Sigmoid colon (tissue), 6 donors: ENCODE measurements at regions not wholly inside any gene's neighbourhood (a gene's known extent, or its start where the extent isn't known, plus 50 kb on each side); places are given as distances from the start of the nearest gene placed in this dataset.

Experiments
- DNase-seq: peaks from one replicate; pipeline ENCODE4 v3.0.0-alpha.2; 2019
- H3K27ac ChIP-seq, 4 donors: fragments of 200-600 bp; sonication (generic); one replicate each; pipeline ENCODE4 v1.5.1; 2016 to 2019; ENCODE audit warnings: mild to moderate bottlenecking in 1 of 4
- H3K27me3 ChIP-seq, 3 donors: fragments of 200-600 bp; sonication (generic); one replicate each; pipeline ENCODE4 v1.5.1; 2019; ENCODE audit warnings: mild to moderate bottlenecking in 1 of 3
- H3K36me3 ChIP-seq, 4 donors: fragments of 200-600 bp; sonication (generic); one replicate each; pipeline ENCODE4 v1.5.1; 2016 to 2019
- H3K4me1 ChIP-seq, 4 donors: fragments of 200-600 bp; sonication (generic); one replicate each; pipeline ENCODE4 v1.5.1; 2017 to 2019
- H3K4me3 ChIP-seq, 4 donors: fragments of 200-600 bp; sonication (generic); one replicate each; pipeline ENCODE4 v1.5.1; 2017 to 2019; ENCODE audit warnings: mild to moderate bottlenecking in 2 of 4, moderate library complexity in 1 of 4
- H3K9me3 ChIP-seq, 4 donors: fragments of 200-600 bp in 3 of 4; sonication (generic) in 3 of 4; one replicate each; pipeline versions ENCODE4 v1.5.1 to v1.6.1; 2013 to 2019
- CTCF ChIP-seq, 4 experiments: fragments of 450-650 bp in 3 of 4; fragments of 200-600 bp in 1 of 4; IDR thresholded peaks; one replicate each; pipeline ENCODE4 v1.5.1; 2016 to 2019; ENCODE audit warnings: antibody characterized with exemption in 4 of 4, mild to moderate bottlenecking in 3 of 4, moderate library complexity in 2 of 4
- EP300 ChIP-seq, 4 donors: sonication (generic); formaldehyde crosslinking; IDR thresholded peaks; one replicate each; pipeline ENCODE4 v1.6.1; 2017; ENCODE audit warnings: antibody characterized with exemption in 4 of 4
- POLR2A ChIP-seq, 2 donors: fragments of 450-650 bp; IDR thresholded peaks; one replicate each; pipeline ENCODE4 v1.6.1; 2016; ENCODE audit warnings: antibody characterized with exemption in 2 of 2, mild to moderate bottlenecking in 2 of 2, moderate library complexity in 2 of 2
- POLR2AphosphoS5 ChIP-seq, 4 donors: sonication (generic); formaldehyde crosslinking; IDR thresholded peaks; one replicate each; pipeline ENCODE4 v1.6.1; 2017; ENCODE audit warnings: antibody characterized with exemption in 4 of 4
- WGBS, 2 donors: extraction: QIAGEN DNeasy Blood & Tissue Kit; methylation state at CpG; one replicate each; pipeline ENCODE4 v1.1.7; 2013; 5-methylcytosine and 5-hydroxymethylcytosine counted together
- intact Hi-C: fragments of 100-400 bp; cut with DNase I; formaldehyde crosslinking; loops from one replicate; pipeline ENCODE4 v1.15.1; 2023
- donor health status: healthy with polysubstance abuse.
- donor health status: healthy.

- no peak for DNase-seq
- Histone ChIP-seq H3K4me1 (no peaks in the 10 kb centered on the region), H3K27ac (no peak overlapping the region), H3K4me3 (no peak overlapping the region), H3K27me3 (peaks cover 0 to 12% (median 0%) of the 10 kb centered on the region in 3 donors), H3K9me3 (no peaks in the 10 kb centered on the region), H3K36me3 (no peaks in the 10 kb centered on the region)
- 70 to 79% methylated on average over 7 of the region's 7 CpGs for WGBS, 2 donors
- intact Hi-C loops: no loop called here
- no peak for TF ChIP-seq POLR2A (IDR thresholded peaks at IDR 0.05)
- TF ChIP-seq POLR2AphosphoS5 (IDR thresholded peaks at IDR 0.05): no peak
- TF ChIP-seq EP300 (IDR thresholded peaks at IDR 0.05): no peak
- no peak for TF ChIP-seq CTCF (IDR thresholded peaks at IDR 0.05)
Observed at GRCh38 chr17:5933430-5933829, 136.7 kb upstream of the WSCD1 start.

- Histone ChIP-seq H3K36me3 (no peaks in the 10 kb centered on the region), H3K9me3 (no peaks in the 10 kb centered on the region), H3K27me3 (no peaks in the 10 kb centered on the region), H3K27ac (no peak overlapping the region), H3K4me3 (no peak overlapping the region), H3K4me1 (no peaks in the 10 kb centered on the region)
- 74 to 81% methylated on average over 5 of the region's 5 CpGs for WGBS, 2 donors
- TF ChIP-seq EP300 (IDR thresholded peaks at IDR 0.05) (no peak), CTCF (IDR thresholded peaks at IDR 0.05) (no peak), POLR2AphosphoS5 (IDR thresholded peaks at IDR 0.05) (no peak), POLR2A (IDR thresholded peaks at IDR 0.05) (no peak)
- no peak for DNase-seq
- intact Hi-C loops: no loop called here
Observed at GRCh38 chr17:5941258-5941657, 128.9 kb upstream of the WSCD1 start.

- 56 to 66% methylated on average over 7 of the region's 7 CpGs for WGBS, 2 donors
- intact Hi-C loops: no loop called here
- no peaks in the 10 kb centered on the region for H3K27me3 ChIP-seq
- no peaks in the 10 kb centered on the region for H3K36me3 ChIP-seq
- no peaks in the 10 kb centered on the region for H3K9me3 ChIP-seq
- TF ChIP-seq EP300 (IDR thresholded peaks at IDR 0.05) (no peak), CTCF (IDR thresholded peaks at IDR 0.05) (no peak), POLR2AphosphoS5 (IDR thresholded peaks at IDR 0.05) (no peak), POLR2A (IDR thresholded peaks at IDR 0.05) (no peak)
- DNase-seq: no peak
- H3K4me3 ChIP-seq: no peak overlapping the region
- H3K27ac ChIP-seq: no peak overlapping the region
- H3K4me1 ChIP-seq: no peaks in the 10 kb centered on the region
Observed at GRCh38 chr17:5942687-5943086, 127.5 kb upstream of the WSCD1 start.

GRCh38 chr17:5943232-5943631, 126.9 kb upstream of the WSCD1 start:
- DNase-seq: no peak
- no peaks in the 10 kb centered on the region for H3K36me3 ChIP-seq
- WGBS, 2 donors: 70 to 79% methylated on average over 7 of the region's 7 CpGs
- intact Hi-C loops: no loop called here
- no peak overlapping the region for H3K4me3 ChIP-seq
- H3K9me3 ChIP-seq: peaks cover 0 to under 1% (median 0%) of the 10 kb centered on the region in 4 donors
- no peak for TF ChIP-seq CTCF (IDR thresholded peaks at IDR 0.05)
- no peak for TF ChIP-seq POLR2A (IDR thresholded peaks at IDR 0.05)
- no peak for TF ChIP-seq EP300 (IDR thresholded peaks at IDR 0.05)
- TF ChIP-seq POLR2AphosphoS5 (IDR thresholded peaks at IDR 0.05): no peak
- no peak overlapping the region for H3K27ac ChIP-seq
- H3K27me3 ChIP-seq: no peaks in the 10 kb centered on the region
- no peaks in the 10 kb centered on the region for H3K4me1 ChIP-seq

GRCh38 chr17:5943982-5944381, 126.2 kb upstream of the WSCD1 start:
- H3K27ac ChIP-seq: no peak overlapping the region
- no peaks in the 10 kb centered on the region for H3K4me1 ChIP-seq
- no peak for DNase-seq
- no peaks in the 10 kb centered on the region for H3K36me3 ChIP-seq
- H3K9me3 ChIP-seq: peaks cover 0 to 2% (median 0%) of the 10 kb centered on the region in 4 donors
- intact Hi-C loops: no loop called here
- no peaks in the 10 kb centered on the region for H3K27me3 ChIP-seq
- H3K4me3 ChIP-seq: no peak overlapping the region
- TF ChIP-seq POLR2A (IDR thresholded peaks at IDR 0.05) (no peak), CTCF (IDR thresholded peaks at IDR 0.05) (no peak), POLR2AphosphoS5 (IDR thresholded peaks at IDR 0.05) (no peak), EP300 (IDR thresholded peaks at IDR 0.05) (no peak)
- 75 to 76% methylated on average over 6 of the region's 6 CpGs for WGBS, 2 donors
